ENCODE measurements at regions not wholly inside any gene's neighbourhood (a gene's known extent, or its start where the extent isn't known, plus 50 kb on each side); places are given as distances from the start of the nearest gene placed in this dataset.

DNA sequence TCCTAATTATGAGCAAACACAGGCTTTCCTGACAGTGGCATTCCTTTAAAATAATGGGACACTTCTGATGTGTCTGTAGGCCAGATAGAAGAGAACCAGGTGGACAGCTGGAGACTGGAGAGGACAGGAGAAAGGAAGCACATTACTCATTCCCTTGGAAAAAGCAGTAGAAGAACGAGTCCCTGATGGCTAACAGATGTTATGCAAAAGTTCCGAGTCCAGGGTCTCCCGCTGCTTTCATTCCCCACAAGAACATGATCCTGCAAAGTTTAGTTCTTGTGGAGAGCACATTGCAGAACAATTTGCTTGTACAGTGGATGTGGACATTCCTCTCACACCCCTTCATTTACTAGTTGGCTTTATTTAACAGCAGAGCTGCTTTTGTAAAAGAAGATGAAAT, 137.6 kb downstream of the GPAM start (continued):
- TF ChIP-seq, protein P1, sequence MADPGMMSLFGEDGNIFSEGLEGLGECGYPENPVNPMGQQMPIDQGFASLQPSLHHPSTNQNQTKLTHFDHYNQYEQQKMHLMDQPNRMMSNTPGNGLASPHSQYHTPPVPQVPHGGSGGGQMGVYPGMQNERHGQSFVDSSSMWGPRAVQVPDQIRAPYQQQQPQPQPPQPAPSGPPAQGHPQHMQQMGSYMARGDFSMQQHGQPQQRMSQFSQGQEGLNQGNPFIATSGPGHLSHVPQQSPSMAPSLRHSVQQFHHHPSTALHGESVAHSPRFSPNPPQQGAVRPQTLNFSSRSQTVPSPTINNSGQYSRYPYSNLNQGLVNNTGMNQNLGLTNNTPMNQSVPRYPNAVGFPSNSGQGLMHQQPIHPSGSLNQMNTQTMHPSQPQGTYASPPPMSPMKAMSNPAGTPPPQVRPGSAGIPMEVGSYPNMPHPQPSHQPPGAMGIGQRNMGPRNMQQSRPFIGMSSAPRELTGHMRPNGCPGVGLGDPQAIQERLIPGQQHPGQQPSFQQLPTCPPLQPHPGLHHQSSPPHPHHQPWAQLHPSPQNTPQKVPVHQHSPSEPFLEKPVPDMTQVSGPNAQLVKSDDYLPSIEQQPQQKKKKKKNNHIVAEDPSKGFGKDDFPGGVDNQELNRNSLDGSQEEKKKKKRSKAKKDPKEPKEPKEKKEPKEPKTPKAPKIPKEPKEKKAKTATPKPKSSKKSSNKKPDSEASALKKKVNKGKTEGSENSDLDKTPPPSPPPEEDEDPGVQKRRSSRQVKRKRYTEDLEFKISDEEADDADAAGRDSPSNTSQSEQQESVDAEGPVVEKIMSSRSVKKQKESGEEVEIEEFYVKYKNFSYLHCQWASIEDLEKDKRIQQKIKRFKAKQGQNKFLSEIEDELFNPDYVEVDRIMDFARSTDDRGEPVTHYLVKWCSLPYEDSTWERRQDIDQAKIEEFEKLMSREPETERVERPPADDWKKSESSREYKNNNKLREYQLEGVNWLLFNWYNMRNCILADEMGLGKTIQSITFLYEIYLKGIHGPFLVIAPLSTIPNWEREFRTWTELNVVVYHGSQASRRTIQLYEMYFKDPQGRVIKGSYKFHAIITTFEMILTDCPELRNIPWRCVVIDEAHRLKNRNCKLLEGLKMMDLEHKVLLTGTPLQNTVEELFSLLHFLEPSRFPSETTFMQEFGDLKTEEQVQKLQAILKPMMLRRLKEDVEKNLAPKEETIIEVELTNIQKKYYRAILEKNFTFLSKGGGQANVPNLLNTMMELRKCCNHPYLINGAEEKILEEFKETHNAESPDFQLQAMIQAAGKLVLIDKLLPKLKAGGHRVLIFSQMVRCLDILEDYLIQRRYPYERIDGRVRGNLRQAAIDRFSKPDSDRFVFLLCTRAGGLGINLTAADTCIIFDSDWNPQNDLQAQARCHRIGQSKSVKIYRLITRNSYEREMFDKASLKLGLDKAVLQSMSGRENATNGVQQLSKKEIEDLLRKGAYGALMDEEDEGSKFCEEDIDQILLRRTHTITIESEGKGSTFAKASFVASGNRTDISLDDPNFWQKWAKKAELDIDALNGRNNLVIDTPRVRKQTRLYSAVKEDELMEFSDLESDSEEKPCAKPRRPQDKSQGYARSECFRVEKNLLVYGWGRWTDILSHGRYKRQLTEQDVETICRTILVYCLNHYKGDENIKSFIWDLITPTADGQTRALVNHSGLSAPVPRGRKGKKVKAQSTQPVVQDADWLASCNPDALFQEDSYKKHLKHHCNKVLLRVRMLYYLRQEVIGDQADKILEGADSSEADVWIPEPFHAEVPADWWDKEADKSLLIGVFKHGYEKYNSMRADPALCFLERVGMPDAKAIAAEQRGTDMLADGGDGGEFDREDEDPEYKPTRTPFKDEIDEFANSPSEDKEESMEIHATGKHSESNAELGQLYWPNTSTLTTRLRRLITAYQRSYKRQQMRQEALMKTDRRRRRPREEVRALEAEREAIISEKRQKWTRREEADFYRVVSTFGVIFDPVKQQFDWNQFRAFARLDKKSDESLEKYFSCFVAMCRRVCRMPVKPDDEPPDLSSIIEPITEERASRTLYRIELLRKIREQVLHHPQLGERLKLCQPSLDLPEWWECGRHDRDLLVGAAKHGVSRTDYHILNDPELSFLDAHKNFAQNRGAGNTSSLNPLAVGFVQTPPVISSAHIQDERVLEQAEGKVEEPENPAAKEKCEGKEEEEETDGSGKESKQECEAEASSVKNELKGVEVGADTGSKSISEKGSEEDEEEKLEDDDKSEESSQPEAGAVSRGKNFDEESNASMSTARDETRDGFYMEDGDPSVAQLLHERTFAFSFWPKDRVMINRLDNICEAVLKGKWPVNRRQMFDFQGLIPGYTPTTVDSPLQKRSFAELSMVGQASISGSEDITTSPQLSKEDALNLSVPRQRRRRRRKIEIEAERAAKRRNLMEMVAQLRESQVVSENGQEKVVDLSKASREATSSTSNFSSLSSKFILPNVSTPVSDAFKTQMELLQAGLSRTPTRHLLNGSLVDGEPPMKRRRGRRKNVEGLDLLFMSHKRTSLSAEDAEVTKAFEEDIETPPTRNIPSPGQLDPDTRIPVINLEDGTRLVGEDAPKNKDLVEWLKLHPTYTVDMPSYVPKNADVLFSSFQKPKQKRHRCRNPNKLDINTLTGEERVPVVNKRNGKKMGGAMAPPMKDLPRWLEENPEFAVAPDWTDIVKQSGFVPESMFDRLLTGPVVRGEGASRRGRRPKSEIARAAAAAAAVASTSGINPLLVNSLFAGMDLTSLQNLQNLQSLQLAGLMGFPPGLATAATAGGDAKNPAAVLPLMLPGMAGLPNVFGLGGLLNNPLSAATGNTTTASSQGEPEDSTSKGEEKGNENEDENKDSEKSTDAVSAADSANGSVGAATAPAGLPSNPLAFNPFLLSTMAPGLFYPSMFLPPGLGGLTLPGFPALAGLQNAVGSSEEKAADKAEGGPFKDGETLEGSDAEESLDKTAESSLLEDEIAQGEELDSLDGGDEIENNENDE (IDR thresholded peaks at IDR 0.05; ENCODE audit: insufficient replicate concordance, low read length) = no peak
- TF ChIP-seq JUN (IDR thresholded peaks at IDR 0.05; ENCODE audit: low read depth, low read length) (no peak), EZH2 (IDR thresholded peaks at IDR 0.05; ENCODE audit: low read depth, low read length, severe bottlenecking) (no peak), TAF1 (IDR thresholded peaks at IDR 0.05; ENCODE audit: low read depth, low read length) (no peak), SP1 (IDR thresholded peaks at IDR 0.05; ENCODE audit: low read depth, low read length) (no peak), TAF7 (optimal IDR thresholded peaks at IDR 0.05; ENCODE audit: borderline replicate concordance, low read depth, low read length) (no peak), RAD21 (IDR thresholded peaks at IDR 0.05 in 1 of 2, conservative IDR thresholded peaks at IDR 0.05 in 1 of 2; ENCODE audit: low read depth in 2 of 2, low read length in 2 of 2) (no peak)

Data from H1 (cell line).